Spinal cord (tissue), 9 donors: ENCODE measurements at regions not wholly inside any gene's neighbourhood (a gene's known extent, or its start where the extent isn't known, plus 50 kb on each side); places are given as distances from the start of the nearest gene placed in this dataset.

Source experiments
- DNase-seq, 6 donors: peaks; one replicate each; pipeline versions ENCODE4 v3.0.0 to v3.0.0-alpha.2; 2013 to 2015; ENCODE audit warnings: low spot score in 6 of 6, low read depth in 4 of 6
- H3K27ac ChIP-seq: one replicate; pipeline ENCODE4 v1.5.1; 2013; ENCODE audit warnings: low read depth, low read length, control low read depth
- H3K27me3 ChIP-seq: one replicate; pipeline ENCODE4 v1.6.1; 2013; ENCODE audit warnings: low read length; ENCODE audit not compliant: control insufficient read depth, insufficient read depth
- H3K36me3 ChIP-seq: one replicate; pipeline ENCODE4 v1.6.1; 2013; ENCODE audit warnings: low read length; ENCODE audit not compliant: control insufficient read depth, insufficient read depth
- H3K4me1 ChIP-seq: one replicate; pipeline ENCODE4 v1.6.1; 2013; ENCODE audit warnings: low read length; ENCODE audit not compliant: control insufficient read depth, insufficient read depth
- H3K4me3 ChIP-seq: one replicate; pipeline ENCODE4 v1.5.1; 2013; ENCODE audit warnings: low read depth, low read length, control low read depth
- H3K9me3 ChIP-seq: one replicate; pipeline ENCODE4 v1.6.1; 2013; ENCODE audit warnings: low read length; ENCODE audit not compliant: control insufficient read depth, insufficient read depth
- WGBS: methylation state at CpG from one replicate; pipeline ENCODE4 v1.1.5; 2013; ENCODE audit warnings: missing lambda C conversion rate; ENCODE audit not compliant: insufficient coverage; 5-methylcytosine and 5-hydroxymethylcytosine counted together
- donor health status: healthy.

- no peaks in the 10 kb centered on the region for H3K9me3 ChIP-seq
- 90% methylated on average over 2 of the region's 3 CpGs for WGBS
- H3K36me3 ChIP-seq: peaks cover 3% of the 10 kb centered on the region
These were observed 53.4 kb upstream of the STK17B start for GRCh38 chr2:196224756-196225155.

GRCh38 chr2:196225213-196225612 lies 53.8 kb upstream of the STK17B start:
- no peaks in the 10 kb centered on the region for H3K9me3 ChIP-seq
- DNase-seq: no peak
- H3K36me3 ChIP-seq: peaks cover 3% of the 10 kb centered on the region
- no peaks in the 10 kb centered on the region for H3K27me3 ChIP-seq
- no CpG with 5 or more reads among the region's 1 CpG for WGBS
- no peak overlapping the region for H3K27ac ChIP-seq
- no peak overlapping the region for H3K4me3 ChIP-seq
- no peaks in the 10 kb centered on the region for H3K4me1 ChIP-seq

More at GRCh38 chr2:196224756-196225155, 53.4 kb upstream of the STK17B start:
- H3K4me3 ChIP-seq: no peak overlapping the region
- no peaks in the 10 kb centered on the region for H3K4me1 ChIP-seq
- H3K27me3 ChIP-seq: no peaks in the 10 kb centered on the region
- H3K27ac ChIP-seq: no peak overlapping the region
- no peak for DNase-seq

- Histone ChIP-seq H3K27me3 (no peaks in the 10 kb centered on the region), H3K4me1 (no peaks in the 10 kb centered on the region), H3K4me3 (no peak overlapping the region), H3K36me3 (peaks cover 3% of the 10 kb centered on the region), H3K27ac (no peak overlapping the region), H3K9me3 (no peaks in the 10 kb centered on the region)
- DNase-seq: no peak
These were observed 54.8 kb upstream of the STK17B start for GRCh38 chr2:196226058-196226706.

GRCh38 chr2:196226707-196227065 lies 55.3 kb upstream of the STK17B start:
- H3K9me3 ChIP-seq: no peaks in the 10 kb centered on the region
- H3K27ac ChIP-seq: no peak overlapping the region
- no CpG with 5 or more reads among the region's 1 CpG for WGBS
- no peak overlapping the region for H3K4me3 ChIP-seq
- DNase-seq: no peak
- H3K4me1 ChIP-seq: no peaks in the 10 kb centered on the region
- no peaks in the 10 kb centered on the region for H3K27me3 ChIP-seq
- H3K36me3 ChIP-seq: peaks cover 3% of the 10 kb centered on the region

- WGBS: no CpG with 5 or more reads among the region's 3 CpGs
- DNase-seq: no peak
- Histone ChIP-seq H3K27ac (no peak overlapping the region), H3K9me3 (no peaks in the 10 kb centered on the region), H3K36me3 (peaks cover 3% of the 10 kb centered on the region), H3K4me3 (no peak overlapping the region), H3K27me3 (no peaks in the 10 kb centered on the region), H3K4me1 (no peaks in the 10 kb centered on the region)
These were observed 57.6 kb upstream of the STK17B start for GRCh38 chr2:196229013-196229412.

GRCh38 chr2:196230061-196230854 lies 58.9 kb upstream of the STK17B start:
- DNase-seq: no peak
- WGBS: 92% methylated on average over 7 of the region's 13 CpGs
- H3K4me1 ChIP-seq: no peaks in the 10 kb centered on the region

GRCh38 chr2:196233021-196233804 lies 61.8 kb upstream of the STK17B start:
- no peaks in the 10 kb centered on the region for H3K4me1 ChIP-seq
- DNase-seq: no peak
- no peak overlapping the region for H3K4me3 ChIP-seq
- H3K27me3 ChIP-seq: no peaks in the 10 kb centered on the region
- 61% methylated on average over 5 of the region's 5 CpGs for WGBS
- H3K9me3 ChIP-seq: no peaks in the 10 kb centered on the region
- no peak overlapping the region for H3K27ac ChIP-seq
- no peaks in the 10 kb centered on the region for H3K36me3 ChIP-seq

More at GRCh38 chr2:196230061-196230854, 58.9 kb upstream of the STK17B start:
- no peak overlapping the region for H3K27ac ChIP-seq
- peaks cover 3% of the 10 kb centered on the region for H3K36me3 ChIP-seq
- no peak overlapping the region for H3K4me3 ChIP-seq
- no peaks in the 10 kb centered on the region for H3K27me3 ChIP-seq
- no peaks in the 10 kb centered on the region for H3K9me3 ChIP-seq

GRCh38 chr2:196233805-196234475 lies 62.6 kb upstream of the STK17B start:
- WGBS: 86% methylated on average over 1 of the region's 4 CpGs

GRCh38 chr2:196234672-196235071 lies 63.3 kb upstream of the STK17B start:
- Histone ChIP-seq H3K27ac (no peak overlapping the region), H3K27me3 (no peaks in the 10 kb centered on the region), H3K4me3 (no peak overlapping the region), H3K9me3 (no peaks in the 10 kb centered on the region), H3K36me3 (no peaks in the 10 kb centered on the region), H3K4me1 (no peaks in the 10 kb centered on the region)
- WGBS: no CpG with 5 or more reads among the region's 4 CpGs
- no peak for DNase-seq

More at GRCh38 chr2:196233805-196234475, 62.6 kb upstream of the STK17B start:
- Histone ChIP-seq H3K27me3 (no peaks in the 10 kb centered on the region), H3K9me3 (no peaks in the 10 kb centered on the region), H3K4me3 (no peak overlapping the region), H3K27ac (no peak overlapping the region), H3K36me3 (no peaks in the 10 kb centered on the region), H3K4me1 (no peaks in the 10 kb centered on the region)
- DNase-seq: no peak
